GM10248 (cell line): ENCODE measurements at regions not wholly inside any gene's neighbourhood (a gene's known extent, or its start where the extent isn't known, plus 50 kb on each side); places are given as distances from the start of the nearest gene placed in this dataset.

Experiments used
- CTCF ChIA-PET: fragments of 300-600 bp; sonication (Branson Sonifier 250); formaldehyde crosslinking; extraction: SDS; loops from one replicate; lab custom pipeline; 2021; ENCODE audit warnings: antibody characterized with exemption; lab: Yijun Ruan, JAX
- POLR2A ChIA-PET: fragments of 350-650 bp; sonication (Branson Sonifier 250); formaldehyde crosslinking; extraction: SDS; loops from one replicate; lab custom pipeline; 2020; ENCODE audit warnings: antibody characterized with exemption; lab: Yijun Ruan, JAX
- DNase-seq: peaks from one replicate; pipeline ENCODE4 v3.0.0; 2012; ENCODE audit errors: extremely low spot score
- TF ChIP-seq, protein P1 (sequence below): IDR thresholded peaks from 2 replicates; pipeline ENCODE4 v1.5.1; 2012; ENCODE audit warnings: mild to moderate bottlenecking, low read depth; ENCODE audit errors: extremely low read depth, missing control alignments, control extremely low read depth

DNA sequence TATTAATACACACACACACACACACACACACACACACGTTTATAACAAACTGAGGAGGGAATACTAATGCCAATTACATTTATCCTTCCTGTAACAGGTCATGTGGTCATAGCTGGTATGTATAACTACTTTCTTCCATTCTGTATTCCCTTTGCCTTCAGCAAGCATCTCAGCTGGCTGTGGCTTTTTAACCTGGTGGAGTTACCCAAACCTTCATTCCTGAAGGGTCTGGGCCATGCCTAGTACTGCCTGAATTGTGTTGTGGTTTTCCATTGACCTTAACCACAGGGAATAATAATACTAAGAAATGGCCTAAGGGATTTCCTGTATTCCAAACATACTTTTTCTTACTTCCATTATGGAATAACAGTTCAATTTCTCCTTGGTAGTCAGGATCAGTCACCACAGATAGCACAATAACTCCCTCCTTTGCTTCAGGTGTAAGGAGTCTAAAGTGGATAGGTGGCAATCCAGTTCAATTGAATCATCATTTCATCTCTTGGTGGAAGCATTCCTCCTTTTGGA is 222.2 kb upstream of the MEF2C start:
- TF ChIP-seq, protein P1, sequence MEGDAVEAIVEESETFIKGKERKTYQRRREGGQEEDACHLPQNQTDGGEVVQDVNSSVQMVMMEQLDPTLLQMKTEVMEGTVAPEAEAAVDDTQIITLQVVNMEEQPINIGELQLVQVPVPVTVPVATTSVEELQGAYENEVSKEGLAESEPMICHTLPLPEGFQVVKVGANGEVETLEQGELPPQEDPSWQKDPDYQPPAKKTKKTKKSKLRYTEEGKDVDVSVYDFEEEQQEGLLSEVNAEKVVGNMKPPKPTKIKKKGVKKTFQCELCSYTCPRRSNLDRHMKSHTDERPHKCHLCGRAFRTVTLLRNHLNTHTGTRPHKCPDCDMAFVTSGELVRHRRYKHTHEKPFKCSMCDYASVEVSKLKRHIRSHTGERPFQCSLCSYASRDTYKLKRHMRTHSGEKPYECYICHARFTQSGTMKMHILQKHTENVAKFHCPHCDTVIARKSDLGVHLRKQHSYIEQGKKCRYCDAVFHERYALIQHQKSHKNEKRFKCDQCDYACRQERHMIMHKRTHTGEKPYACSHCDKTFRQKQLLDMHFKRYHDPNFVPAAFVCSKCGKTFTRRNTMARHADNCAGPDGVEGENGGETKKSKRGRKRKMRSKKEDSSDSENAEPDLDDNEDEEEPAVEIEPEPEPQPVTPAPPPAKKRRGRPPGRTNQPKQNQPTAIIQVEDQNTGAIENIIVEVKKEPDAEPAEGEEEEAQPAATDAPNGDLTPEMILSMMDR: no peak
- no peak for DNase-seq
- CTCF ChIA-PET: interaction anchor here (1.2 kb wide), 1 partner anchor 9 kb away, joined by 3 read pairs; no protein-coding TSS in a partner anchor
- POLR2A ChIA-PET: no interaction called here

DNA sequence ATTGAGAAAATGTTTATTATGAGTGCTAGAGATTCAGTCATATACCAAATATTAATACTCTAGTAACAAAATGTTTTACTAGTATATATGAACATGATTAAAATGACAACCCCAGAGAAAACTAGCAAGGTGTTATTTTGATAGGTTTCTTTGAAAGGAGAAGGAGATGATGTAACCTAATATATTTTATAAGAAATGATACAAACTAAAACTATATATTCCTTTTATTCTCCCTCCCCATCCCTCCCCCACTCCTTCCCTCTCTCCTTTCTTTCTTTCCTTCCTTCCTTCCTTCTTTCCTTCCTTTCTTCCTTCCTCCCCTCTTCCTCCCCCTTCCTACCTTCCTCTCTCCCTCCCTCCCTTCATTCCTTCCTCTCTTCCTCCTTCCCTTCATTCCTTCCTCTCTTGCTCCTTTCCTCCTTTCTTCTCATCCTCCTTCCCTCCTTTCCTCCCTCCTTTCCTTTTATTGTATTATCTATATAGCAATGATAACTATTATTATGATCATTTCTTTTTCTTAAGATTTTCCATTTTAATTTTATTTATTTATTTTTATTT is 215.3 kb upstream of the MEF2C start:
- TF ChIP-seq, protein P1: no peak
- no peak for DNase-seq
- ChIA-PET POLR2A (no interaction called here), CTCF (interaction anchor here (2.9 kb wide), 1 partner anchor 12 kb away, joined by 9 read pairs; no protein-coding TSS in a partner anchor)

DNA sequence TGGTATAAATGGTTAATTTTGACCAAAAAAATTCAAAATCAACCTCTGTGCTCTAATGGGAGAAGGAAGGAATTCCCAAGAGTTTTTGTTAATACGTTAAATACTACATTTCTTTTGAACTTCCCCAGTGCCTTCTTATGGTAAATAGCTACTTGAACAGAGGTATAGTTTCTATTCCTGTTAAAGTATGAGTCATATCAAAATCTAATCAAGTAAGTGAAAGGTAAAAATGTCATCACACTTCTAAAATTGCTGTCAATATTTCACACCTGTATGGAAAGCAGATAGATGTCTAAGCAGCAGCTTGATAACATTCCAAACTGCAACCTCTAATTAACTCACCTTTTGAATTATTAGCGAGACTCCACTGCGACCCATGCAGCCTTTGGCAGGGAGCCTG is 214.1 kb upstream of the MEF2C start:
- ChIA-PET CTCF (interaction anchor here (0.8 to 2.9 kb wide), 4 partner anchors 8 to 13 kb away, joined by 3 to 9 read pairs (median 6); no protein-coding TSS in a partner anchor), POLR2A (no interaction called here)
- DNase-seq: peak; percentile 29
- TF ChIP-seq, protein P1: no peak

DNA sequence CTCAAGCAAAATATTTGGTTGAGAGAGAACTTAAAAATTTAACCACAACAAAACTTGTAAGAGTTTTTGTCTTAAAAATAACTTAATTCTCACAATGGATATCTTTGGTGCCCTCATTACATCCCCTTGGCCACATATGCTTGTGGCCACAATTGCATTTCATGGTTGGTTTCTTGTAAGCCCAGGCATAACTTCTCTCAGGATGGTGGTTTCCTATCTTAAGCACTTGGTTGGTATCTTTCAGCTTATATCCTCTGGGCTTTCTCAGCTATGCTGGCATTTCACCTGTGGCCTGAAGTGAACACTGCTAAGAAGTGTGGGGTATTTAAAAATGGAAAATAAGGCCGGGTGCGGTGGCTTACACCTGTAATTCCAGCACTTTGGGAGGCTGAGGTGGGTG is 212.4 kb upstream of the MEF2C start:
- ChIA-PET POLR2A (interaction anchor here (0.6 kb wide), 1 partner anchor 212 kb away, joined by 3 read pairs; the partner anchor contains the start of gene MEF2C), CTCF (interaction anchor here (1.2 to 2.9 kb wide), 4 partner anchors 9 to 366 kb away, joined by 3 to 9 read pairs (median 5); no protein-coding TSS in a partner anchor)
- TF ChIP-seq, protein P1: no peak
- no peak for DNase-seq

DNA sequence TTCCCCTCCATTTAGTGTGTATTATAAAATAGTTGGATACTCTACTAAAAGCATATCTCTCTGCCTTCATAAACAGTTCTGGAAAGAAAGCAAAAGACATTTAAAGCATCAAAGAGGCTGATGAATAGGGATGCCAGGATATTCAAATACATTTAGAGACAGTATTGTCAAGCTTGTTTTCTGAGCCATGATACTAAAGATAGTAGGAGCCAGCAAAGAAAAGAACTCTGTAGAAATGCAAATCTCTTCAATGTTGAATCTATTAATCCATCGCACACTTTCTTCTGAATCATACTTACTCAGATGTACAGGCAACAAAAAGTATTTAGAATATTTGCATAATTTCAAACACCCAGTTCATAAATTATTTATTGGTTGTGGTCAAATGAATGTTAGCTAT is 207.1 kb upstream of the MEF2C start:
- DNase-seq: no peak
- POLR2A ChIA-PET: no interaction called here
- CTCF ChIA-PET: interaction anchor here (2.0 kb wide), 1 partner anchor 17 kb away, joined by 6 read pairs; no protein-coding TSS in a partner anchor
- TF ChIP-seq, protein P1: no peak

DNA sequence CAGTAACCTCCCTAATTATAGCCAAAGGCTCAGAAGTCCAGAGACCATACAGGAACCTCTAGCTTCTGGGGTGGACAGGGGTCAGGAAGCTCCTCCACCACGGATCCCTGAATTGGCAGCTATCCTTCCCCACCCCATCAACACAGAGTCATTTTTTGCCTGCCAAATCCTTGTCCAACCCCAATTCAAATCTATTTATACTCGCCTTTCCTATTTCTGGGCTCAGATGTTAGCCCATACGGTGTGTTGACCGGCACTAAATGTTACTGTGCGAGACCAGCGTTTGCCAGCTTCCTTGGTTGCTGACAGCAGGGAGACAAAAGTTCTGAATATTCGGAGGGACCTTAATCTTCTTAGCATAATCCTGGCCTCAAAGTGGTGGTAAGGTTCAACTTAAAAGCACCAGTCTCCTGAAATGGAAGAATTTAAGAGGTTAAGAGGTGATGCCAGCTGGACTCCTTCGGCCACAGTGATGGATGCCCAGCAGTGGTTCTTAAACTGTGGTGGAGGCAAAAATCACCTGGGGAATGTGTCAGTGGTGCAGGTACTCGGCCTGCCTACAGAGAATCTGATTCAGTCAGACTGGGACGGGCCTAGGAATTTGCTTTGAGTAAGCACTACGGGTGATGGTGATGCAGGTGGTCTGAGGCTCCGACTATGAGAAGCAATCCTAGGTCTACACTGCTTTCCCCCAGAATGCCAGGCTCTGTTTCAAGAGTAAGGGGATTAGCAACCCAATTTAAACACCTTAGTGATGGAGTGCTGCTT is 204.8 kb upstream of the MEF2C start:
- TF ChIP-seq, protein P1: no peak
- POLR2A ChIA-PET: no interaction called here
- DNase-seq: no peak
- CTCF ChIA-PET: interaction anchor here (1.1 to 1.9 kb wide), 4 partner anchors 9 to 23 kb away, joined by 3 to 9 read pairs (median 3); no protein-coding TSS in a partner anchor
